Retinal pigment epithelial cell (primary cell): ENCODE measurements at regions not wholly inside any gene's neighbourhood (a gene's known extent, or its start where the extent isn't known, plus 50 kb on each side); places are given as distances from the start of the nearest gene placed in this dataset.
A peak's percentile ranks its signal among the peaks of the same experiment; 100 is the strongest.

Experiments
- DNase-seq: peaks from one replicate; pipeline ENCODE4 v3.0.0-alpha.2; 2010; ENCODE audit warnings: low read depth
- H3K4me3 ChIP-seq: 2 replicates; pipeline ENCODE4 v1.5.1; 2011; ENCODE audit warnings: mild to moderate bottlenecking, low read length, control low read depth, moderate library complexity
- CTCF ChIP-seq: conservative IDR thresholded peaks from 2 replicates; pipeline ENCODE4 v1.5.1; 2011; ENCODE audit warnings: low read depth, low read length, control low read depth, inconsistent platforms

DNA sequence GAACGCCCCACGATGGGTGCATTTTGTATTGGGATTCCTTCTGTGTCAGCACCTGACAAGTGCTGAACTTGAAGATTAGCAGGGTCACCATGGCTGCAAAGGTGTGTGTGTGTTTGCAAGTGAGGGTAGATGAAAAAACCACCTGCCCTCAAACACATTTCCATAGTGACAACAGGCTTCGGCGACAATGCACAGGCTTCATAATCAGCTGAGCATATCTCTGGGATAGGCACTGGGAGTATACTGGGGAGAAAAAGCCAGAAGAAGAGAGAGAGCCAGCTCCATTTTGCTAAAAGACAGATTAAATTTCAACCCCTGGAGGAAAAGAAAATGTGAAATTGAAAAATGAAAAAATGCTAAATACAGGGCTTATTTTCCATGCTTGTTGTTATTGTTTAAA is 656.1 kb downstream of the INHBA start:
- H3K4me3 ChIP-seq, result no peak overlapping the region
- TF ChIP-seq CTCF, result no peak
- DNase-seq, result no peak

DNA sequence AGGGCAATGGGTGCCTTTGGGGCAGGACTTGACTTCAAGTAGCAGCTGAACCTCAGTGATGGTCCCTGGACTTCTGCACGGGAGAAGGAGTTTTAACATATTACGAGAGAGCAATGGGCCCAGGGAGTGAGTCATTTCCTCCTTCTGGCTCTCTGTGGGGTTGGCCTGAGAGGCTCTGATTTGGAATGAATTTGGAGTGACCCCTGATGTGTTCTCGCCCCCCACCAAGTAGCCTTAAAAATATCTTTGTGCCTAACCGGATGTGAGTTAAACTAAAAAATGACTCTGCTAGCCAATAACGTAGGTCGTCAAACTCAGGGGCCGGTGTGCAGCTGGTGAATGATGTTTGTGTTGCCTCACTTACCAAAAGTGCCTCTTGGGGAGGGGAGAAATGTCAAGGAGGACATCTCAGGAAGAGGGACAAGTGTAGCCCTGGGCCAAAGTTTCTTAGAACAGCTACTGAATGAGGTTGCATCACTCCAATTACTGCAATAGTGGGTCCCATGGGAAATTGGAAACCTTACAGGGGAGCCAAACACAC is 656.6 kb downstream of the INHBA start:
- H3K4me3 ChIP-seq, result no peak overlapping the region
- no peak for TF ChIP-seq CTCF
- DNase-seq, result no peak

GRCh38 chr7:41045556-41046123 is 657.2 kb downstream of the INHBA start:
- TF ChIP-seq CTCF, result peak; percentile 50
- no peak overlapping the region for H3K4me3 ChIP-seq
- no peak for DNase-seq

DNA sequence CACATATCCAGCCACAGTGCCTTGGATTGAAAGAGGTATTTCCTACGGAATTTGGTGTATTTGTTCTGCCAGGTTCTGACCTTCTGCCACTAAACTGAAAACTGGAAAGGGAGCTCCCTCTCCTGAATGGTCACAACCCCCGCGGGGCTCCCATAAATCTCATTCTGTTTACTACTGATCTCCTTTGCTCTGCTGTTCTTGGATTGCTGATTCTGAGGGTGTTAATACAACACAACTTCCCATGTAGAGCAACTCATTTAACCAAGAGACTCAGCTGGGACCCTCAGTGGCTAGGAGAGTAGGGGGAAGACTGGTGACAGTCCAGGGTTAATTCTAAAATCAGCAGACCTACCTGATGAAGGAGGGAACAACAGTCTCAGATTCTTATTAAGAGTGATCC is 662.9 kb downstream of the INHBA start:
- no peak for TF ChIP-seq CTCF
- no peak overlapping the region for H3K4me3 ChIP-seq
- DNase-seq, result no peak

DNA sequence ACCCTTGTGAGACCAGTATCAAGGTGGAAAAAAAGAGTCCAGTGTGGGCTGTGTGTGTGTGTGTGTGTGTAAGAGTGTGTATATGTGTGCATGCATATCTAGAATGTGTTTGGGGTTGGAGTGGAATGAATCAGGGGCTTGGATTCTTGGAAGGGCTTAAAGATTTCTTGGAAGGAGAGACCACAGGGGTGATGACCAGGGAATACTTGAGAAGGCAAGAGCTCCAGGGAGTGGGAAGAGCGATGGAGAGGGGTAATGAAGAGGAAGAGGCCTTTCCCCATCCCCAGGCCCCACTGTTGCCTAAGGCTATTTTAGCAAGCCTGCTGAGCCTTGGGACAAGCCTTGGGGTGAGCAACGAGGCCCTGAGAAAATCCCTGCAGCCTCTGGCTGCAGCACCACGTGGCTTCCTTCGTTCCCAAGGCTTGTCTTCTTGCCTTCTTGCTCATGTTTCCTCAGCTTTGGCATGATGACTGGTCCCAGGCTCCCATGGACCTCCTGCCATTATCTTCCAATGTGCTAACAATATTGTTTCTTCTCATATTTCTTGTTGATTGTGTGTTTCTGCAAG is 663.4 kb downstream of the INHBA start:
- H3K4me3 ChIP-seq, result no peak overlapping the region
- no peak for TF ChIP-seq CTCF
- DNase-seq, result no peak

GRCh38 chr7:41038211-41038610 is 664.7 kb downstream of the INHBA start:
- DNase-seq, result no peak
- H3K4me3 ChIP-seq, result no peak overlapping the region
- TF ChIP-seq CTCF, result no peak

DNA sequence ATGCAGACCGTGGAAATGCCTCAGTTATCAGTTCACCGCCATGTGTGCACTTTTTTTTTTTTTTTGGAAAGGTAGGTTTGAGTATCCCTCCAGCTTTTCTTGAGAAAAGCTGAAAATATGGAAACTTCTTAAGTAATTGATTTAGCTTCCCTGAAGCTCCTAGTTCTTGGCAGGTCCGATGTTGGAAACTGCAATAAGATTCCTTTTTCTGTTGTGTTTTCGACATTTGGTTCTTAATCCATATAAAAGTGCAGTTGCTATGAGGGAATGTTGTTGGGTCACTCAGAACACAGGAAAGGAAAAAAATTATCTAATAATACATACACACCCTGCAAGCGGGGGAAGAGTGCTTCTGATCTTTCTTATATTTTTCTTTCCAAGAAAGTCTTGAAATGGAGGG is 665.2 kb downstream of the INHBA start:
- TF ChIP-seq CTCF, result no peak
- H3K4me3 ChIP-seq, result no peak overlapping the region
- no peak for DNase-seq
